GM23338 (cell line): ENCODE measurements at regions not wholly inside any gene's neighbourhood (a gene's known extent, or its start where the extent isn't known, plus 50 kb on each side); places are given as distances from the start of the nearest gene placed in this dataset.

Source experiments
- ATAC-seq: fragments of 200-7000 bp; cut with Tn5 transposase; 3 replicates; pipeline ENCODE4 v1.9.1; 2020
- DNase-seq: peaks from one replicate; pipeline ENCODE4 v3.0.0-alpha.2; 2015; ENCODE audit warnings: low spot score
- H2AFZ ChIP-seq: fragments of 200-600 bp; sonication (generic); 2 replicates; pipeline ENCODE4 v1.8.0; 2016; ENCODE audit warnings: antibody characterized with exemption, mild to moderate bottlenecking, moderate library complexity
- H3F3A ChIP-seq: fragments of 200-600 bp; sonication (generic); replicated peaks from 2 replicates; pipeline ENCODE4 v1.8.0; 2017; ENCODE audit warnings: antibody characterized with exemption, mixed run types, low read depth
- H3K27ac ChIP-seq: fragments of 200-600 bp; sonication (generic); 2 replicates; pipeline ENCODE4 v1.6.1; 2016; ENCODE audit warnings: low read depth
- H3K27me3 ChIP-seq: fragments of 200-600 bp; sonication (generic); 2 replicates; pipeline ENCODE4 v1.8.0; 2016; ENCODE audit warnings: mild to moderate bottlenecking, mixed run types, moderate library complexity; ENCODE audit not compliant: insufficient read depth
- H3K36me3 ChIP-seq: fragments of 200-600 bp; sonication (generic); 2 replicates; pipeline ENCODE4 v1.8.0; 2016; ENCODE audit warnings: mild to moderate bottlenecking; ENCODE audit not compliant: insufficient read depth
- H3K4me1 ChIP-seq: fragments of 200-600 bp; sonication (generic); 2 replicates; pipeline ENCODE4 v1.8.0; 2016; ENCODE audit warnings: mild to moderate bottlenecking, moderate library complexity; ENCODE audit not compliant: insufficient read depth
- H3K4me2 ChIP-seq: fragments of 200-600 bp; sonication (generic); 2 replicates; pipeline ENCODE4 v1.7.1; 2017; ENCODE audit warnings: mixed run types
- H3K4me3 ChIP-seq: fragments of 200-600 bp; sonication (generic); 2 replicates; pipeline ENCODE4 v1.6.1; 2016; ENCODE audit warnings: mixed run types
- H3K79me2 ChIP-seq: fragments of 200-600 bp; sonication (generic); replicated peaks from 2 replicates; pipeline ENCODE4 v1.8.0; 2017; ENCODE audit warnings: mild to moderate bottlenecking; ENCODE audit not compliant: insufficient read depth
- H3K9me2 ChIP-seq: fragments of 200-600 bp; sonication (generic); 2 replicates; pipeline ENCODE4 v1.8.0; 2017; ENCODE audit not compliant: insufficient read depth
- H4K20me1 ChIP-seq: fragments of 200-600 bp; sonication (generic); replicated peaks from 2 replicates; pipeline ENCODE4 v1.8.0; 2017; ENCODE audit warnings: mild to moderate bottlenecking; ENCODE audit not compliant: insufficient read depth
- H3K27ac Mint-ChIP-seq: 2 replicates; pipeline ENCODE4 v1.8.0; 2020; ENCODE audit warnings: inconsistent platforms, mild to moderate bottlenecking, moderate library complexity, mixed read lengths
- H3K27me3 Mint-ChIP-seq: 3 replicates; pipeline ENCODE4 v1.8.0; 2022; ENCODE audit warnings: low read depth, mild to moderate bottlenecking, moderate library complexity, mixed read lengths, inconsistent platforms; ENCODE audit not compliant: insufficient read depth, poor library complexity
- H3K36me3 Mint-ChIP-seq: 3 replicates; pipeline ENCODE4 v1.8.0; 2021; ENCODE audit warnings: low read depth, mild to moderate bottlenecking, inconsistent platforms, moderate library complexity, mixed read lengths
- H3K4me1 Mint-ChIP-seq: 3 replicates; pipeline ENCODE4 v1.8.0; 2020; ENCODE audit warnings: mild to moderate bottlenecking, inconsistent platforms, mixed read lengths
- H3K4me3 Mint-ChIP-seq: 3 replicates; pipeline ENCODE4 v1.8.0; 2021; ENCODE audit warnings: moderate library complexity, mild to moderate bottlenecking, inconsistent platforms, mixed read lengths
- H3K9me3 Mint-ChIP-seq: 3 replicates; pipeline ENCODE4 v1.8.0; 2020; ENCODE audit warnings: moderate library complexity, mild to moderate bottlenecking, inconsistent platforms, mixed read lengths
- CREB1 ChIP-seq: fragments of 250-450 bp; sonication (Bioruptor Pico); IDR thresholded peaks from 2 replicates; pipeline ENCODE4 v1.5.0; 2020; ENCODE audit warnings: low read depth, mild to moderate bottlenecking, moderate library complexity
- CTCF ChIP-seq, 2 experiments: fragments of 200-600 bp in 1 of 2; sonication (generic) in 1 of 2; conservative IDR thresholded peaks; 2 replicates each; pipeline versions ENCODE4 v1.5.1 to v1.6.1; 2016 to 2017; ENCODE audit warnings: antibody characterized with exemption in 2 of 2, low read depth in 2 of 2, mild to moderate bottlenecking in 2 of 2, moderate library complexity in 1 of 2
- ETS1 ChIP-seq: IDR thresholded peaks from 2 replicates; pipeline ENCODE4 v1.6.1; 2016; ENCODE audit warnings: antibody characterized with exemption
- EZH2 ChIP-seq: fragments of 200-600 bp; sonication (generic); IDR thresholded peaks from one replicate; pipeline ENCODE4 v1.8.0; 2017; ENCODE audit warnings: antibody characterized with exemption, mild to moderate bottlenecking, low read depth; ENCODE audit not compliant: unreplicated experiment
- EZH2phosphoT487 ChIP-seq: fragments of 200-600 bp; sonication (generic); IDR thresholded peaks from one replicate; pipeline ENCODE4 v1.8.1; 2018; ENCODE audit warnings: antibody characterized with exemption; ENCODE audit not compliant: unreplicated experiment
- JUNB ChIP-seq: IDR thresholded peaks from one replicate; pipeline ENCODE4 v1.6.1; 2016; ENCODE audit warnings: antibody characterized with exemption; ENCODE audit not compliant: unreplicated experiment
- NANOG ChIP-seq: IDR thresholded peaks from 2 replicates; pipeline ENCODE4 v1.6.1; 2016; ENCODE audit warnings: antibody characterized with exemption, borderline replicate concordance
- POLR2AphosphoS5 ChIP-seq: IDR thresholded peaks from 2 replicates; pipeline ENCODE4 v1.6.1; 2016; ENCODE audit warnings: antibody characterized with exemption, low read depth
- REST ChIP-seq: IDR thresholded peaks from one replicate; pipeline ENCODE4 v1.6.1; 2018; ENCODE audit warnings: antibody characterized with exemption; ENCODE audit not compliant: unreplicated experiment
- STAT1 ChIP-seq: IDR thresholded peaks from one replicate; pipeline ENCODE4 v1.6.1; 2016; ENCODE audit warnings: antibody characterized with exemption; ENCODE audit not compliant: unreplicated experiment
- ZNF114 ChIP-seq: fragments of 250-450 bp; sonication (Bioruptor Pico); IDR thresholded peaks from 2 replicates; pipeline ENCODE4 v1.5.0; 2020; ENCODE audit warnings: mild to moderate bottlenecking, moderate library complexity
- ZNF331 ChIP-seq: fragments of 250-450 bp; sonication (Bioruptor Pico); IDR thresholded peaks from 2 replicates; pipeline ENCODE4 v1.5.0; 2020; ENCODE audit warnings: low read depth, mild to moderate bottlenecking, moderate library complexity
- ZNF462 ChIP-seq: fragments of 250-450 bp; sonication (Bioruptor Pico); IDR thresholded peaks from 2 replicates; pipeline ENCODE4 v1.5.0; 2020; ENCODE audit warnings: mild to moderate bottlenecking, moderate library complexity

GRCh38 chrX:20441123-20441522, 174.4 kb upstream of the RPS6KA3 start:
- Histone ChIP-seq H3K27ac (no peak overlapping the region), H4K20me1 (no peaks in the 10 kb centered on the region), H3K36me3 (no peaks in the 10 kb centered on the region), H3K27me3 (no peaks in the 10 kb centered on the region), H3F3A (no peaks in the 10 kb centered on the region), H3K79me2 (no peaks in the 10 kb centered on the region), H2AFZ (no peak overlapping the region), H3K4me3 (no peak overlapping the region), H3K4me2 (no peak overlapping the region), H3K9me2 (no peaks in the 10 kb centered on the region), H3K4me1 (no peaks in the 10 kb centered on the region)
- DNase-seq = no peak
- Mint-ChIP-seq H3K9me3 (no peaks in the 10 kb centered on the region), H3K4me3 (no peak overlapping the region), H3K36me3 (no peaks in the 10 kb centered on the region), H3K27me3 (no peaks in the 10 kb centered on the region), H3K4me1 (peaks cover 7% of the 10 kb centered on the region; the same call in 1 of the 3 replicates), H3K27ac (no peak overlapping the region)
- TF ChIP-seq CREB1 (CRISPR knock-in tag) = no peak
- no peak for TF ChIP-seq STAT1
- no peak for TF ChIP-seq ZNF462
- TF ChIP-seq ZNF331 (CRISPR knock-in tag) = no peak
- TF ChIP-seq ZNF114 (CRISPR knock-in tag) = no peak
- TF ChIP-seq EZH2phosphoT487 = no peak
- no peak for TF ChIP-seq CTCF (conservative IDR thresholded peaks at IDR 0.05; ENCODE audit: low read depth in 2 of 2)
- no peak for TF ChIP-seq ETS1
- no peak for TF ChIP-seq POLR2AphosphoS5
- no peak for TF ChIP-seq NANOG
- no peak for TF ChIP-seq REST
- TF ChIP-seq JUNB = no peak
- TF ChIP-seq EZH2 = no peak
- no peak for ATAC-seq
